Esophagus muscularis mucosa (tissue), 4 donors: ENCODE measurements at regions not wholly inside any gene's neighbourhood (a gene's known extent, or its start where the extent isn't known, plus 50 kb on each side); places are given as distances from the start of the nearest gene placed in this dataset.

ENCODE experiments used
- CTCF ChIP-seq, 3 experiments: fragments of 200-600 bp in 2 of 3; fragments of 450-650 bp in 1 of 3; sonication (generic) in 2 of 3; IDR thresholded peaks; one replicate each; pipeline ENCODE4 v1.5.1; 2017 to 2019; ENCODE audit warnings: antibody characterized with exemption in 3 of 3, mild to moderate bottlenecking in 2 of 3, moderate library complexity in 1 of 3
- EP300 ChIP-seq: sonication (generic); formaldehyde crosslinking; IDR thresholded peaks from one replicate; pipeline ENCODE4 v1.6.1; 2017; ENCODE audit warnings: antibody characterized with exemption
- POLR2AphosphoS5 ChIP-seq, 2 donors: sonication (generic); formaldehyde crosslinking; IDR thresholded peaks; one replicate each; pipeline ENCODE4 v1.6.1; 2017; ENCODE audit warnings: antibody characterized with exemption in 2 of 2

- no peak for TF ChIP-seq CTCF (IDR thresholded peaks at IDR 0.05)
- no peak for TF ChIP-seq EP300
- TF ChIP-seq POLR2AphosphoS5 (IDR thresholded peaks at IDR 0.05): no peak
Measured at GRCh38 chr5:85428426-85428934, 1043.8 kb upstream of the EDIL3 start.
